ENCODE measurements at regions not wholly inside any gene's neighbourhood (a gene's known extent, or its start where the extent isn't known, plus 50 kb on each side); places are given as distances from the start of the nearest gene placed in this dataset.

- CTCF ChIA-PET, result no interaction called here
Observed at GRCh38 chr12:112665958-112666357, 125.6 kb upstream of the RPH3A start.

GRCh38 chr12:112671564-112671963, 120.0 kb upstream of the RPH3A start:
- ChIA-PET POLR2A (no interaction called here), CTCF (interaction anchor here (0.7 to 0.9 kb wide), 2 partner anchors 9 to 30 kb away, joined by 3 read pairs; no protein-coding TSS in a partner anchor)
- no peak for DNase-seq (ENCODE audit: extremely low spot score)
- TF ChIP-seq CTCF (IDR thresholded peaks at IDR 0.05; ENCODE audit: control extremely low read depth, extremely low read depth, low read depth, missing control alignments), result no peak

More at GRCh38 chr12:112665958-112666357, 125.6 kb upstream of the RPH3A start:
- POLR2A ChIA-PET, result no interaction called here
- TF ChIP-seq CTCF (IDR thresholded peaks at IDR 0.05; ENCODE audit: control extremely low read depth, extremely low read depth, low read depth, missing control alignments), result no peak
- no peak for DNase-seq (ENCODE audit: extremely low spot score)

- ChIA-PET CTCF (no interaction called here), POLR2A (no interaction called here)
- no peak for DNase-seq (ENCODE audit: extremely low spot score)
- TF ChIP-seq CTCF (IDR thresholded peaks at IDR 0.05; ENCODE audit: control extremely low read depth, extremely low read depth, low read depth, missing control alignments), result no peak
Observed at GRCh38 chr12:112674539-112674938, 117.0 kb upstream of the RPH3A start.

GRCh38 chr12:112676507-112676906, 115.0 kb upstream of the RPH3A start:
- no peak for TF ChIP-seq CTCF (IDR thresholded peaks at IDR 0.05; ENCODE audit: control extremely low read depth, extremely low read depth, low read depth, missing control alignments)
- no peak for DNase-seq (ENCODE audit: extremely low spot score)
- CTCF ChIA-PET, result no interaction called here
- POLR2A ChIA-PET, result no interaction called here

- CTCF ChIA-PET, result no interaction called here
- POLR2A ChIA-PET, result no interaction called here
- no peak for TF ChIP-seq CTCF (IDR thresholded peaks at IDR 0.05; ENCODE audit: control extremely low read depth, extremely low read depth, low read depth, missing control alignments)
- no peak for DNase-seq (ENCODE audit: extremely low spot score)
Observed at GRCh38 chr12:112677050-112677765, 114.3 kb upstream of the RPH3A start.

GRCh38 chr12:112680993-112681392, 110.6 kb upstream of the RPH3A start:
- TF ChIP-seq CTCF (IDR thresholded peaks at IDR 0.05; ENCODE audit: control extremely low read depth, extremely low read depth, low read depth, missing control alignments), result no peak
- POLR2A ChIA-PET, result no interaction called here
- CTCF ChIA-PET, result no interaction called here
- DNase-seq (ENCODE audit: extremely low spot score), result no peak

All from GM10248 (cell line).